Stimulated activated CD8-positive, alpha-beta memory T cell treated with anti-CD3 and anti-CD28 coated beads, Interleukin-2, amount 100 ng/mL, for 48 hours (primary cell): ENCODE measurements at regions not wholly inside any gene's neighbourhood (a gene's known extent, or its start where the extent isn't known, plus 50 kb on each side); places are given as distances from the start of the nearest gene placed in this dataset.
"Not testable (repeated sequence)": the region's sequence is repeated elsewhere in the genome, so short reads cannot be mapped to it uniquely, and the experiment has no call there.

Experiments
- DNase-seq, 2 donors: peaks; one replicate each; pipeline ENCODE4 v3.0.0-alpha.2; 2020; ENCODE audit warnings: low read depth in 2 of 2

GRCh38 chr1:60553730-60554129, 480.2 kb upstream of the C1orf87 start:
- DNase-seq = no peak

DNA sequence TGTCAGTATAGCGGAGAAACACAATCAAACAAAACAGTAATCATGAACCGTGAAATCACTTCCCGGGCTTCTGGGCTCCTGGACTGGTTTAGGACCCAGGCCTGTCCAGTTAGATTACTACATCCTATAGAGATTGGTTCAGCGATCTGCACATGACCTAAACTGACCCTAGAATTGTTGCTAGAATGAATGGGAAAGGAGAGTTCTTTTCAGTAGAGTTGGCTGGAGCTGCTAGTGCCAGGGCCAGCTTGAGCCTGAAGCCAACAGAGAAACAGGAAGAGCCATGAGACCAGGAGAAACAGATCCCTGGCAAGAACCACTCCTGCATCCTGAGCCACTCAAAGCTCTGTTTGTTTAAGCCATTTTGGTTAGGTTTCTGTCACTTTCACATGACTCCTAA, 474.3 kb upstream of the C1orf87 start:
- no peak for DNase-seq

DNA sequence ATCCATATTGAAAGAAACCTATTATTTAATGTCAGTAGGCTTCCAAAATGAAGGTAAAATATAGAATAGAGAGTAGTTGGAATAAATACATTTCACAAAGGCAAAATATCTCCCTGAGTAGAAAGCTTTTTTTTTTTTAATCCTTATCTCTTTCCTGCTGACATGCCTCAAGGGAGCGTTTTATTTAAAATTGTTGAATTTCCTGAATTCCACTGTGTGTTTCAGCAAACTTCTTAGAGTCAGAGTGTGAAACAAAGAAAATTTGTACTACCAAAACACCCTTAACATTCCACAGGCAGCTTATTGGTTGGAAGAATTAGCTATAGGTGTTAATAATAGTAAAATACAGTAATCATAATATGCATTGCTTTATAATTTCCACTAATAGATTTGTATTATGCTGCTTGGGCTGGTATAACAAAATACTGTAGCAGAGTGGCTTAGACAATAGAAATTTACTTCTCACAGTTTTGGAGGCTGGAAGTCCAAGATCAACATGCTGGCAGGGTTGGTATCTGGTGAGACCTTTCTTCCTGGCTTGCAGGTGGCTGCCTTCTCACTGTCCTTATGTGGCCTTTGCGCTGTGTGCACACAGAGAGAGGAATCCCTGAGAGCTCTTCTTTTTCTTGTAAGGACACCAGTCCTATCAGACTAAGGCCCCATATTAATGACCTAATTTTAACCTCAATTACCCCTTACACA, 468.4 kb upstream of the C1orf87 start:
- DNase-seq = no peak

GRCh38 chr1:60540141-60540540, 466.6 kb upstream of the C1orf87 start:
- DNase-seq = no peak

- no peak for DNase-seq
Observed at GRCh38 chr1:60535713-60536112, 462.1 kb upstream of the C1orf87 start.

DNA sequence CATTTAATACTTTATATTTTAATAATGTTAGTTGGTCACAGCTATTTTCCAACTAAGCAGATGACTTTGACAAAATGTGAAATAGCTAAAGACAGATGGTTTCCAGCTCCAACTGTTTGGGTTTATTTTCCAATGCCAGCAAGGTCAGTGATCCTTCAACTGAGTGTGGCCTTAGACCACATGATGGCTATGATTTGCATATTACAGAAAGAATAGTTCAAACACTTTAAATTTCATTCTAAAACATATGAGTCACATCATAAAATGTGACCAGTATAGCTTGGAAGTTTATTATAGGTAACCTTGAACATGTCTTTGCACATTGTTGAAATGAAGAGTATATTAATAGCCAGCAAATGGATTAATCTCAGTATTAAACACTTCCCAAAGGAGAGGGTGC, 454.0 kb upstream of the C1orf87 start:
- DNase-seq = no peak

DNA sequence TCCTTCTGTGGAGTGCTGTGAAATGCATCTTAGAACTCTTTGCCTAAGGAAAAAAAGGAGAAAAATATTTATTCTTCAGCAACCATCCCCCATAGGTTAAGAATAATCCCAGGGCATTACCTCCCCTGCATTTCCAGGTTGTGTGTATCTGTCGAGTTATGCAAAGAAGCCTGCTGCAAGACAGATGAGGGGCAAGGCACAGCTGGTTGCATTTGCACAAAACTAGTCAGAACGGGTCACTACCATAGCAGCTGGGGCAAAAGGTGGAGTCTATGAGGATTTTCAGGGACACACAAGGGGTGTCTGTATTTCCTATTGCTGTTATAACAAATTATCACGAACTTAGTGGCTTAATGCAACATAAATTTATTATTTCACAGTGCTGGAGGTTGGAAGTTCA, 443.4 kb upstream of the C1orf87 start:
- DNase-seq = no peak

- no peak for DNase-seq
Observed at GRCh38 chr1:60510162-60510561, 436.6 kb upstream of the C1orf87 start.

GRCh38 chr1:60504206-60504840, 430.8 kb upstream of the C1orf87 start:
- DNase-seq = no peak

- DNase-seq = no peak
Observed at GRCh38 chr1:60503266-60503925, 429.8 kb upstream of the C1orf87 start.

GRCh38 chr1:60502506-60502905, 428.9 kb upstream of the C1orf87 start:
- no peak for DNase-seq

GRCh38 chr1:60489916-60490480, 416.4 kb upstream of the C1orf87 start:
- not testable (repeated sequence) for DNase-seq

GRCh38 chr1:60488847-60489246, 415.3 kb upstream of the C1orf87 start:
- DNase-seq = no peak

DNA sequence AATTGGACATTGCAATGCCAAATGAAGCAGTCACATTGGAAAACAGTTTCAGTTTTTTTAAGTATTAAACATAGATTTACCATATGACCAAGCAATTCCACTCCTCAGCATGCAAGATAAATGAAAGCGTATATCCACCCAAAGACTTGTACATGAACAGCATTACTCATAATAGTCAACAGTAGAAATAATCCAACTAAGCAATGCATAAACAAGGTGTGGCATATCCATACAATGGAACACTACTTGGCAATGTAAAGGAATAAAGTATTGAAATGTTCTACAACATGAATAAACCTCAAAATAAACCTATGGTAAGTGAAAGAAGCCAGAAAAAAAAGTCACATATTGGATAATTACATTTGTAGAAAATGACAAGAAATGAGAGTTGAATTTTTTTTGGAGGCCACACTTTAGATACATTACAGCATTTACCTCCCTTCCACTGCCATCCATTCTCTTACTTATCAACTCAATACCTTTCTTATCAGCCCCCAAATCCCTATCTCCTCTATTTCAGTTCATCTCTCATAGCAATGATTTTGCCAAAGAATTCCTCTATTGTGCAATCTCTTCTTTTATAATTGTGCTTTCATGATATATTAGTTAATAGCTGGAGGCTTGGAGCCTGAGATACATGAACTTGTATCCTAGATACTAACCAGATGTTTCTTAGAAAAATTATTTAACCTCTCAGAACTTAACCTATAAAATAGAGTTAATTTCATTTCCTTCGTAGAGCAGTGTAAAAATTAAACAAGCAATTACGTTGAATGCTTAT, 414.2 kb upstream of the C1orf87 start:
- DNase-seq = no peak

- DNase-seq = no peak
Observed at GRCh38 chr1:60483509-60483908, 409.9 kb upstream of the C1orf87 start.

DNA sequence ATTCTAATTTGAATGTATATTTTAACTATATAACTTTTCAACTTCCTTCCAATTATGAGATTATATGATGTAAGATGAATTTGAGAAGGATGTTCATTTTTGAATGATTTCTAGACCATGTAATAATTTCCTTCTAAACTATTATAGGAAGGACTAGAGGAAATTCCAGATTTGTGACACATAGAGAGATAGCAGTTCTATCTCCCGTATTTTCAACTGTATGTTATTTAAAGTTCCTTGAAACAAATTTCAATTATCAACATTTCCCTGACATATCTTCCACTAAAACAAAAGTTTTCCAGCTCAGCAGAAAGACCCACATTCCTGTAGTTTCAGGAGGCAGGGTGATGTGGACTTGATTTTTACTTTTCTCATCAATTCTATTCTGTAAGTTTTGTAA, 396.7 kb upstream of the C1orf87 start:
- DNase-seq = no peak

DNA sequence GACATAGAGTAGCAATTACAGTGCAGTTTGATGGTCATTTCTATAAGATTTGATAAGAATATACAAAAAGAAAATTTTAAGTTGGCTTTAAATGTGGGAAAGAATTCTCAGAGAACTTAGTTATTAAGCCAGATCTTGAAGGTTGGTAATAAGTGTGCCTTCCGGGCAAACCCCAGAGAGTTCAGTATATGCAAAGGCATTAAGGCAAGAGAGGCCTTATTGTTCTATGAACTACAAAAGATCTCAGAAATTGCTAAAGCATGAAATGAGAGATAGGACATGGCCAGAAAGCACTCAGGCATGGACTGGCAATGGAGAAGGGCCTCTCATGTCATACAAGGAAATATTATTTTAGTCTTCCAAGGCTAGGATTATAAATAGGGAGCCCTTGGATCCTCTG, 390.2 kb upstream of the C1orf87 start:
- no peak for DNase-seq

DNA sequence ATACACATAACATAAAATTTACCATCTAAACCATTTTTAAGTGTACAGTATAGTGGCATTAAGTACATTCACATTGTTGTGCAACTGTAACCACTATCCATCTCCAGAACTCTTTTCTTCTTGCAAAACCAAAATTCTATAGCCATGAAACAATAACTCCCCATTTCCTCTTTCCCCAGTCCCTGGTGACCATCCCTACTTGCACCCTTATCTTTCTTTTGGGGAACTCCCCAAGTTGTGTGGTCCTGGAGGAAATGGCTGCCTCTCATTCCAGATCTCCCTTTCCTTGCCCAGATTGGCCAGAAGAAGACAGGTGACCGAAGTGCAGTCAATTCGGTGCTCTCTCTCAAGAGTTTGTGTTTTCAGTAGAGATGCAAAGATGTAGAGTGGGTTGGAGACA, 389.6 kb upstream of the C1orf87 start:
- DNase-seq = no peak

DNA sequence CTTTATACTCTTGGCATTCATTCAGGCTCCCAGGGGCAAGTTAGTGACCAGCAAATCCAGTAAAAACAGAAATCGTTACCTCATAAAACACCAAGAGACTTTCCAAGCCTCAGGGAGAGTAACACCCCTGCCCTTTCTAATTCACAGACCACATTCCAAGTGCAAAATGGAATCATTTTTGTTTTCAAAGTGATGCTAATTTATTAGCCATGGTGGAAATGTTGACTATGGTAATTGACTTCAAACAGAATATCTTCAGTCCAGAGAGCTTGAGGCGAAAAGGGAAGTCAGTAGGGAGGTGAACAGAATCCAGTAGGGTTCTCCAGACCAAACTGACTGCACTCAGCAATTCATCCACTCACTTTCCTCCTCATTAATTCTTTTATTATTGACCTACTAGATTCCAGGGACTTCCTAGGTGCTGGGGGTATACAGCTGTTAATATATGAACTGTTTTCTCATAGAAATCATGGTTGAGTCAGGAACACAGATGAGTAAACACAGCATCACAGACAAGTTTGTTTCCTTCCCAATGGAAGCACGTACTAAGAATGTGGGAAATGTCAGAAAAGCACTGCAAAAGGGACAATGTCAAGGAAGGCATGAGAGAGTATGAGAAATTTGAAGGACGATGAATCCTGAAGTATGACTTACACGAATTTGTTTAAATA, 388.5 kb upstream of the C1orf87 start:
- DNase-seq = no peak

DNA sequence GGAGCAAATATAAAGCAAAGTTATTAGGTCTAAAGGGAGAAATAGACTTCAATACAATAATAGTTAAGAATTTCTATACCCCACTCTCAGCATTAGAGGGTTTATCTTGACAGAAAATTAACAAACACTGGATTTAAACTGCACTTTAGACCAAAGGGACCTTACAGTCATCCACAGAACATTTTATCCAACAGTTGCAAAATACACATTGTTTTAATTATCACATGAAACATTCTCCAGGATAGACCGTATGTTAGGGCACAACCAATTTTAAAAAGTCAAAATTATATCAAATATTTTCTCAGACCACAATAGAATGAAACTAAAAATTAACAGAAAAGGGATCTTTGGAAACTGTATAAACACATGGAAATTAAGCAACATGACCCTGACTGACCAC, 384.5 kb upstream of the C1orf87 start:
- no peak for DNase-seq

- no peak for DNase-seq
Observed at GRCh38 chr1:60449876-60450275, 376.3 kb upstream of the C1orf87 start.

DNA sequence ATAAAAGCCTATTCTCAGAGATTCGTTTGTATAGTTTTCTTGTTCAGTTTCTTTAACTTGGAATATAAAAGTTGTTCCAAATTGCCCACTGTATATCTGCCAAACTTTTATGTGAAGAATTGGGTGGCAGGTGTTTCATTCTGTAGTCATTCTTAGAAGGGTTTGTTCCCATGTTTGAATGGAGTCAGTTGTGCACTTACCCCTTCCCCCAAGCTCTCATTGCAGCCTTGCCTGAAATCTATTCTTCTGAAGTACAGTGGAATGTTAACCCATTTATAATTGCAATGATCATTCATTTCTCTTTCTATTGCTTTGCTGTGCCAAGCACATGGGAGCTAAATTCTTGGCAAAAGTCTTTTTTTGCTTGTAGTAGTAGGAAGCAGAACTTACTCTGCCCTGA, 375.3 kb upstream of the C1orf87 start:
- no peak for DNase-seq
